ENCODE measurements at regions not wholly inside any gene's neighbourhood (a gene's known extent, or its start where the extent isn't known, plus 50 kb on each side); places are given as distances from the start of the nearest gene placed in this dataset.

GRCh38 chr10:63887023-63887589 lies 365.9 kb downstream of the REEP3 start:
- peaks cover 42% of the 10 kb centered on the region for H3K4me1 ChIP-seq
- peaks cover 27% of the 10 kb centered on the region for H3F3A ChIP-seq (ENCODE audit: low read depth)
- no peaks in the 10 kb centered on the region for H3K79me2 ChIP-seq (ENCODE audit: low read depth)
- Mint-ChIP-seq H3K27me3 (ENCODE audit: insufficient read depth, low read depth) (no peaks in the 10 kb centered on the region), H3K4me1 (peaks cover 36% of the 10 kb centered on the region), H3K27ac (peak overlapping the region; percentile 59), H3K9me3 (peaks cover 10% of the 10 kb centered on the region), H3K36me3 (peaks cover 5% of the 10 kb centered on the region), H3K4me3 (no peak overlapping the region)
- no peak overlapping the region for H3K4me2 ChIP-seq
- H3K27ac ChIP-seq = no peak overlapping the region
- TF ChIP-seq, protein P1, sequence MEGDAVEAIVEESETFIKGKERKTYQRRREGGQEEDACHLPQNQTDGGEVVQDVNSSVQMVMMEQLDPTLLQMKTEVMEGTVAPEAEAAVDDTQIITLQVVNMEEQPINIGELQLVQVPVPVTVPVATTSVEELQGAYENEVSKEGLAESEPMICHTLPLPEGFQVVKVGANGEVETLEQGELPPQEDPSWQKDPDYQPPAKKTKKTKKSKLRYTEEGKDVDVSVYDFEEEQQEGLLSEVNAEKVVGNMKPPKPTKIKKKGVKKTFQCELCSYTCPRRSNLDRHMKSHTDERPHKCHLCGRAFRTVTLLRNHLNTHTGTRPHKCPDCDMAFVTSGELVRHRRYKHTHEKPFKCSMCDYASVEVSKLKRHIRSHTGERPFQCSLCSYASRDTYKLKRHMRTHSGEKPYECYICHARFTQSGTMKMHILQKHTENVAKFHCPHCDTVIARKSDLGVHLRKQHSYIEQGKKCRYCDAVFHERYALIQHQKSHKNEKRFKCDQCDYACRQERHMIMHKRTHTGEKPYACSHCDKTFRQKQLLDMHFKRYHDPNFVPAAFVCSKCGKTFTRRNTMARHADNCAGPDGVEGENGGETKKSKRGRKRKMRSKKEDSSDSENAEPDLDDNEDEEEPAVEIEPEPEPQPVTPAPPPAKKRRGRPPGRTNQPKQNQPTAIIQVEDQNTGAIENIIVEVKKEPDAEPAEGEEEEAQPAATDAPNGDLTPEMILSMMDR (IDR thresholded peaks at IDR 0.05) = peak; percentile 49
- no peak for TF ChIP-seq EZH2phosphoT487 (IDR thresholded peaks at IDR 0.05)
- no peak for TF ChIP-seq EZH2 (IDR thresholded peaks at IDR 0.05)
- H3K36me3 ChIP-seq = no peaks in the 10 kb centered on the region
- no peaks in the 10 kb centered on the region for H3K27me3 ChIP-seq
- H3K4me3 ChIP-seq = no peak overlapping the region
- no peaks in the 10 kb centered on the region for H4K20me1 ChIP-seq (ENCODE audit: low read depth)
- DNase-seq (ENCODE audit: low spot score) = peak; percentile 42
- peak overlapping the region; percentile 77 for H2AFZ ChIP-seq (replicated peaks)
- no peaks in the 10 kb centered on the region for H3K9me3 ChIP-seq (ENCODE audit: low read depth)
- H3K9ac ChIP-seq = no peak overlapping the region

DNA sequence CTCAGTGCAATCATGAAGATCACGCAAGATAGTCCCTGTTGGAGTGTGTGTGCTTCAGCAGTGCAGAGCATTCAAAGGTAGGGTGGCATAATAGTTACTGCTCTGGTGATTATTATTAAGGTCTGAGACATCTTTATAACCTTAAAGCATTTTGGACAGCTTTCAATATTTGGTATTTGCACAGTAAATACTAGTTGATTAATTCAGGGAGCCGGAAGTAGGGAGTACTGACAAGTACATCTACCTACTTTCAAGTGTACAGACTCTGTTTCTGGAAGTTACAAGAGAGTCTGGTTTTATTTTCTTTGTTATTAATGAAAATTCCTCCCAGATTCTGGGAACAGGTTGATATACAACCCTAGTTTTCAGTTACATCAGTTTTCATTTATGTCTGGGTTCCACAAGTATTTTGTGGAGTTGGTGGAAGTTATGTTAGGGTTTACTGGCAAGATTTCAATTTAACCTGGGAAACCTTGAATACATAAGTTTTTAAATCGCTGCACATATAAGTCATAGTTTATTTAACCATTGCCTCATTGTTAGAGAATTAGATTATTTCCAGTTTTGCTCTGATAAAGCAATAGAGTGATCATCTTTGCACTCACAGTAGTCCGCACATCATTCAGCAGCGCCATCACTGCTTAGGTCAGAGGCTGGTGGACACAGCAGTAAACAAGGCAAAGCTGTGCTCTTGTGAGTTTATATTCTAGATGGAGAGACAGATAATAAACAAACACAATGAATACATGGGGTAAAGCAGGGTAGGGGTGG lies 366.6 kb downstream of the REEP3 start:
- Histone ChIP-seq H3K4me3 (no peak overlapping the region), H3K4me1 (peaks cover 42% of the 10 kb centered on the region), H3K27me3 (no peaks in the 10 kb centered on the region), H3K9me3 (ENCODE audit: low read depth) (no peaks in the 10 kb centered on the region), H3K36me3 (no peaks in the 10 kb centered on the region), H3K27ac (no peak overlapping the region), H3K79me2 (ENCODE audit: low read depth) (no peaks in the 10 kb centered on the region), H3K9ac (no peak overlapping the region), H3F3A (ENCODE audit: low read depth) (peaks cover 27% of the 10 kb centered on the region), H4K20me1 (ENCODE audit: low read depth) (no peaks in the 10 kb centered on the region), H2AFZ (replicated peaks) (peak overlapping the region; percentile 77), H3K4me2 (no peak overlapping the region)
- no peak overlapping the region for H3K4me3 Mint-ChIP-seq
- TF ChIP-seq EZH2 (IDR thresholded peaks at IDR 0.05) (no peak), EZH2phosphoT487 (IDR thresholded peaks at IDR 0.05) (no peak)
- TF ChIP-seq, protein P1 (IDR thresholded peaks at IDR 0.05) = no peak
- no peak for DNase-seq (ENCODE audit: low spot score)
- H3K27ac Mint-ChIP-seq = peak overlapping the region; percentile 59
- peaks cover 5% of the 10 kb centered on the region for H3K36me3 Mint-ChIP-seq
- peaks cover 10% of the 10 kb centered on the region for H3K9me3 Mint-ChIP-seq
- H3K27me3 Mint-ChIP-seq (ENCODE audit: insufficient read depth, low read depth) = no peaks in the 10 kb centered on the region
- peaks cover 36% of the 10 kb centered on the region for H3K4me1 Mint-ChIP-seq

DNA sequence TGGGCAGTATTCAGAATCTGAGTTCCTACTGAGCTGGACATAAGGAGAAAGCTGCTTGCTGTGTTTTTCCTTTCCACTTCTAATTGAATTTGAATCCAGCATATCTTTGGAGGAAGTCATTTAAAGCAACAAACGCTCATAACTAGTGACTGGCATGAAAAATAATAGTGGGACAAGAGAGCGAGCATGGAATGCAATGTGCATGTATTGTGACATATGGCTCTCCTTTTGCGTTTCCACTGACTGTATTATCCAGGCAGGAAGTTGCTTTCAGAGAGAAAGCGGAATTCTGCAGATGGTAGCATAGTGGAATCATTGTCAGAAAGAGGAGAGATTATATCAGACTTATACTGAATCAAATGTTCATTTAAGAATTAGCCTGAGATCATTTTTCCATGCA lies 368.6 kb downstream of the REEP3 start:
- Histone ChIP-seq H3K4me1 (peaks cover 24% of the 10 kb centered on the region), H3K27me3 (no peaks in the 10 kb centered on the region), H3K79me2 (ENCODE audit: low read depth) (no peaks in the 10 kb centered on the region), H3K9ac (no peak overlapping the region), H4K20me1 (ENCODE audit: low read depth) (no peaks in the 10 kb centered on the region), H3K4me2 (no peak overlapping the region), H3K36me3 (no peaks in the 10 kb centered on the region), H2AFZ (replicated peaks) (peak overlapping the region; percentile 1), H3F3A (ENCODE audit: low read depth) (peaks cover 11% of the 10 kb centered on the region), H3K4me3 (no peak overlapping the region), H3K9me3 (ENCODE audit: low read depth) (no peaks in the 10 kb centered on the region), H3K27ac (no peak overlapping the region)
- no peak for DNase-seq (ENCODE audit: low spot score)
- Mint-ChIP-seq H3K27ac (peak overlapping the region; percentile 52), H3K9me3 (peaks cover 10% of the 10 kb centered on the region), H3K27me3 (ENCODE audit: insufficient read depth, low read depth) (no peaks in the 10 kb centered on the region), H3K4me3 (no peak overlapping the region), H3K36me3 (peaks cover 5% of the 10 kb centered on the region), H3K4me1 (peaks cover 24% of the 10 kb centered on the region)
- TF ChIP-seq, protein P1 (IDR thresholded peaks at IDR 0.05) = no peak
- no peak for TF ChIP-seq EZH2phosphoT487 (IDR thresholded peaks at IDR 0.05)
- no peak for TF ChIP-seq EZH2 (IDR thresholded peaks at IDR 0.05)

All from neural progenitor cell (in vitro differentiated cells).